ENCODE measurements at regions not wholly inside any gene's neighbourhood (a gene's known extent, or its start where the extent isn't known, plus 50 kb on each side); places are given as distances from the start of the nearest gene placed in this dataset.

DNA sequence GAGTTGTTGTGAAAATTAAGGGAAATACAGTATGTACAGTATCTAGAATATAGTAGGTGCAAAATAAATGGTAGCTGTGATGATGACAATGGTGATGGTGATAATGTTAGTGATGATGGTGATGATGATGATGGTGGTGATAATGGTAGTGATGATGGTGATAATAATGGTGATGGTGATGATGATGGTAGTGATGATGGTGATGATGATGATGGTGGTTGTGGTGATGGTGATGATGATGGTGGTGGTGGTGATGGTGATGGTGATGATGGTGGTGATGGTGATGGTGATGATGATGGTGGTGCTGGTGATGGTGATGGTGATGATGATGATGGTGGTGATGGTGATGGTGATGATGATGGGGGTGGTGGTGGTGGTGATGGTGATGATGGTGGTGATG, 91.3 kb upstream of the FOXF1 start:
- DNase-seq, result no peak
- H2AFZ ChIP-seq, result no peak overlapping the region
- H3K4me2 ChIP-seq, result no peak overlapping the region
- H3K4me1 ChIP-seq (replicated peaks; ENCODE audit: insufficient read depth), result no peaks in the 10 kb centered on the region
- ChIA-PET POLR2A (ENCODE audit: unreplicated experiment) (no interaction called here), CTCF (no interaction called here)
- H3K4me3 ChIP-seq, result no peak overlapping the region
- intact Hi-C loops (cut with micrococcal nuclease; ENCODE audit: unreplicated experiment), result no loop called here
- TF ChIP-seq, protein P1, sequence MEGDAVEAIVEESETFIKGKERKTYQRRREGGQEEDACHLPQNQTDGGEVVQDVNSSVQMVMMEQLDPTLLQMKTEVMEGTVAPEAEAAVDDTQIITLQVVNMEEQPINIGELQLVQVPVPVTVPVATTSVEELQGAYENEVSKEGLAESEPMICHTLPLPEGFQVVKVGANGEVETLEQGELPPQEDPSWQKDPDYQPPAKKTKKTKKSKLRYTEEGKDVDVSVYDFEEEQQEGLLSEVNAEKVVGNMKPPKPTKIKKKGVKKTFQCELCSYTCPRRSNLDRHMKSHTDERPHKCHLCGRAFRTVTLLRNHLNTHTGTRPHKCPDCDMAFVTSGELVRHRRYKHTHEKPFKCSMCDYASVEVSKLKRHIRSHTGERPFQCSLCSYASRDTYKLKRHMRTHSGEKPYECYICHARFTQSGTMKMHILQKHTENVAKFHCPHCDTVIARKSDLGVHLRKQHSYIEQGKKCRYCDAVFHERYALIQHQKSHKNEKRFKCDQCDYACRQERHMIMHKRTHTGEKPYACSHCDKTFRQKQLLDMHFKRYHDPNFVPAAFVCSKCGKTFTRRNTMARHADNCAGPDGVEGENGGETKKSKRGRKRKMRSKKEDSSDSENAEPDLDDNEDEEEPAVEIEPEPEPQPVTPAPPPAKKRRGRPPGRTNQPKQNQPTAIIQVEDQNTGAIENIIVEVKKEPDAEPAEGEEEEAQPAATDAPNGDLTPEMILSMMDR (conservative IDR thresholded peaks at IDR 0.05), result no peak
- TF ChIP-seq EZH2 (IDR thresholded peaks at IDR 0.05; ENCODE audit: low read depth), result no peak
- H4K20me1 ChIP-seq (ENCODE audit: insufficient read depth), result no peaks in the 10 kb centered on the region
- H3K9me2 ChIP-seq (ENCODE audit: insufficient read depth), result no peaks in the 10 kb centered on the region
- no peaks in the 10 kb centered on the region for H3K79me2 ChIP-seq (ENCODE audit: low read depth)
- H3K36me3 ChIP-seq (ENCODE audit: low read depth), result no peaks in the 10 kb centered on the region
- no peaks in the 10 kb centered on the region for H3F3A ChIP-seq (ENCODE audit: insufficient read depth, low read depth)
- H3K27ac ChIP-seq, result no peak overlapping the region
- no TSS peak for BruUV-seq (replicated peaks)
- H3K9me3 ChIP-seq (ENCODE audit: insufficient read depth, low read depth), result no peaks in the 10 kb centered on the region
- peaks cover 62% of the 10 kb centered on the region for H3K27me3 ChIP-seq (ENCODE audit: insufficient read depth, low read depth)

DNA sequence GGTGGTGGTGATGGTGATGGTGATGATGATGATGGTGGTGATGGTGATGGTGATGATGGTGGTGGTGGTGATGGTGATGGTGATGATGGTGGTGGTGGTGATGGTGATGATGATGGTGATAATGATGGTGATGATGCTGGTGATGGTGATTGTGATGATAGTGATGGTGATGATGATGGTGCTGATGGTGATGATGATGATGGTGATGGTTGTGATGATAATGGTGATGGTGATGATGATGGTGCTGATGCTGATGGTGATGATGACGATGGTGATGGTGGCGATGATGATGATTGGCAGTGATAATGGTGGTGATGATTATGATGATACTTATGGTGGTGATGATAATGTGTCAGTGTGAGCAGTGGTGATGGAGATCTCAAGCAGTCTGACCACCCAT, 90.8 kb upstream of the FOXF1 start:
- Histone ChIP-seq H3K4me2 (no peak overlapping the region), H3K9me3 (ENCODE audit: insufficient read depth, low read depth) (no peaks in the 10 kb centered on the region), H3K27ac (no peak overlapping the region), H3K4me1 (replicated peaks; ENCODE audit: insufficient read depth) (no peaks in the 10 kb centered on the region), H3K4me3 (no peak overlapping the region), H3K36me3 (ENCODE audit: low read depth) (no peaks in the 10 kb centered on the region), H2AFZ (no peak overlapping the region), H4K20me1 (ENCODE audit: insufficient read depth) (no peaks in the 10 kb centered on the region), H3K9me2 (ENCODE audit: insufficient read depth) (no peaks in the 10 kb centered on the region), H3F3A (ENCODE audit: insufficient read depth, low read depth) (no peaks in the 10 kb centered on the region), H3K27me3 (ENCODE audit: insufficient read depth, low read depth) (peaks cover 65% of the 10 kb centered on the region), H3K79me2 (ENCODE audit: low read depth) (no peaks in the 10 kb centered on the region)
- ChIA-PET POLR2A (ENCODE audit: unreplicated experiment) (no interaction called here), CTCF (no interaction called here)
- intact Hi-C loops (cut with micrococcal nuclease; ENCODE audit: unreplicated experiment), result no loop called here
- no TSS peak for BruUV-seq (replicated peaks)
- no peak for DNase-seq
- TF ChIP-seq EZH2 (IDR thresholded peaks at IDR 0.05; ENCODE audit: low read depth), result no peak

DNA sequence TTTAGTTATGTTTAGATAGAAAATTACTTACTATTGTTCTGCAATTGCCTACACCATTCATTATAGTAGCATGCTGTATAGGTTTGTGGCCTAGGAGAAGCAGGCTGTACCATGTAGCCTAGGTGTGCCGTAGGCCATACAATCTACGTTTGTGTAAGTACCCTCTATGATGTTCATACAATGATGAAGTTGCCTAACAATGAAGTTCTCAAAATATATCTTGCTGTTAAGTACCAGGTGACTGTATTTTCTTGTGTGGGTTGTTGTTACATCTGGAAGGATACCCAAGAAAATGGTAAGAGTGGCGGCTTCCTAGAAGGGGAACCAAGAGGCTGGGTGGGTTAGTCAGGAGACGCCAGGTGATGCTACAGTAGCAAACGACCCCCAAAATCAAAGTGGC, 88.3 kb upstream of the FOXF1 start:
- H2AFZ ChIP-seq, result no peak overlapping the region
- H3K9me2 ChIP-seq (ENCODE audit: insufficient read depth), result no peaks in the 10 kb centered on the region
- intact Hi-C loops (cut with micrococcal nuclease; ENCODE audit: unreplicated experiment), result no loop called here
- no peaks in the 10 kb centered on the region for H3K9me3 ChIP-seq (ENCODE audit: insufficient read depth, low read depth)
- no TSS peak for BruUV-seq (replicated peaks)
- H3K36me3 ChIP-seq (ENCODE audit: low read depth), result no peaks in the 10 kb centered on the region
- H3K27me3 ChIP-seq (ENCODE audit: insufficient read depth, low read depth), result peaks cover 68% of the 10 kb centered on the region
- TF ChIP-seq EZH2 (IDR thresholded peaks at IDR 0.05; ENCODE audit: low read depth), result no peak
- TF ChIP-seq, protein P1 (conservative IDR thresholded peaks at IDR 0.05), result no peak
- H3K4me3 ChIP-seq, result no peak overlapping the region
- no peak overlapping the region for H3K27ac ChIP-seq
- no peak for DNase-seq
- H3K4me1 ChIP-seq (replicated peaks; ENCODE audit: insufficient read depth), result no peaks in the 10 kb centered on the region
- CTCF ChIA-PET, result interaction anchor here (0.6 kb wide), 1 partner anchor 14 kb away, joined by 4 read pairs; no protein-coding TSS in a partner anchor
- H3K79me2 ChIP-seq (ENCODE audit: low read depth), result no peaks in the 10 kb centered on the region
- H4K20me1 ChIP-seq (ENCODE audit: insufficient read depth), result no peaks in the 10 kb centered on the region
- H3F3A ChIP-seq (ENCODE audit: insufficient read depth, low read depth), result no peaks in the 10 kb centered on the region
- no peak overlapping the region for H3K4me2 ChIP-seq
- POLR2A ChIA-PET (ENCODE audit: unreplicated experiment), result no interaction called here

DNA sequence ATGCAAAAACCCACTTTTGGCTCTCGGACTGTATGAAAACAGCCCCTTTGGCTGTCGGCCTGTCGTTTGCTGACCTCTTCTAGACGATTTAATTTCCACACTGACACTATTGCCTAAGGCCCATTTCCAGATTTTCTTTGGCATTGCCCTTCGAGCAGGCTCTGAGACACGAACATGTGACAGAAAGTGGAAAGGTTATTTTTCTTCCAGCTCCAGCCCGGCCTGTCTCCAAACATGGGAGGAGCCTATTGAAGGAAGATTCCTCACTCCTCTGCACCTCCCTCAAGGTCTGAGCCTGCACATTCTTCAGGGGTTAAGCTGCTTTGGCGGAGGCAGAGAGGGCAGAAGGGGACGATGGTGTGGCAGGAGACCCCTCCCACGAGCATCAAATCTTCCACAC, 85.9 kb upstream of the FOXF1 start:
- POLR2A ChIA-PET (ENCODE audit: unreplicated experiment), result no interaction called here
- no peak for TF ChIP-seq EZH2 (IDR thresholded peaks at IDR 0.05; ENCODE audit: low read depth)
- TF ChIP-seq, protein P1 (conservative IDR thresholded peaks at IDR 0.05), result no peak
- Histone ChIP-seq H3K4me3 (no peak overlapping the region), H3K79me2 (ENCODE audit: low read depth) (no peaks in the 10 kb centered on the region), H3K27me3 (ENCODE audit: insufficient read depth, low read depth) (peaks cover 80% of the 10 kb centered on the region), H4K20me1 (ENCODE audit: insufficient read depth) (no peaks in the 10 kb centered on the region), H3K36me3 (ENCODE audit: low read depth) (no peaks in the 10 kb centered on the region), H3K4me2 (no peak overlapping the region), H3K4me1 (replicated peaks; ENCODE audit: insufficient read depth) (no peaks in the 10 kb centered on the region), H3F3A (ENCODE audit: insufficient read depth, low read depth) (no peaks in the 10 kb centered on the region), H3K27ac (no peak overlapping the region), H3K9me3 (ENCODE audit: insufficient read depth, low read depth) (no peaks in the 10 kb centered on the region), H2AFZ (no peak overlapping the region), H3K9me2 (ENCODE audit: insufficient read depth) (no peaks in the 10 kb centered on the region)
- CTCF ChIA-PET, result no interaction called here
- BruUV-seq (replicated peaks), result no TSS peak
- intact Hi-C loops (cut with micrococcal nuclease; ENCODE audit: unreplicated experiment), result no loop called here
- DNase-seq, result no peak

All from PC-9 (cell line).